Liver (tissue), 8 donors: ENCODE measurements at regions not wholly inside any gene's neighbourhood (a gene's known extent, or its start where the extent isn't known, plus 50 kb on each side); places are given as distances from the start of the nearest gene placed in this dataset.
A peak's percentile ranks its signal among the peaks of the same experiment; 100 is the strongest.

Experiments used
- DNase-seq: peaks from one replicate; pipeline ENCODE4 v3.0.0-alpha.2; 2017; ENCODE audit warnings: low spot score
- H3K27ac ChIP-seq, 2 donors: one replicate each; pipeline ENCODE4 v1.7.0; 2013; ENCODE audit warnings: inconsistent platforms in 2 of 2, low read length in 2 of 2, control low read depth in 1 of 2, low read depth in 1 of 2, mild to moderate bottlenecking in 1 of 2
- H3K27me3 ChIP-seq, 4 donors: one replicate each; pipeline versions ENCODE4 v1.6.1 to v1.7.0; 2013; ENCODE audit warnings: low read length in 3 of 4, inconsistent platforms in 1 of 4, mild to moderate bottlenecking in 1 of 4, moderate library complexity in 1 of 4; ENCODE audit not compliant: control insufficient read depth in 4 of 4, insufficient read depth in 4 of 4
- H3K36me3 ChIP-seq, 4 donors: one replicate each; pipeline versions ENCODE4 v1.6.1 to v1.7.0; 2013; ENCODE audit warnings: low read length in 3 of 4, mild to moderate bottlenecking in 3 of 4, low read depth in 1 of 4, moderate library complexity in 1 of 4; ENCODE audit not compliant: control insufficient read depth in 4 of 4, insufficient read depth in 3 of 4
- H3K4me1 ChIP-seq, 4 donors: one replicate each; pipeline versions ENCODE4 v1.6.1 to v1.7.0; 2013; ENCODE audit warnings: low read length in 3 of 4, mild to moderate bottlenecking in 3 of 4, moderate library complexity in 1 of 4; ENCODE audit not compliant: control insufficient read depth in 4 of 4, insufficient read depth in 4 of 4
- H3K4me3 ChIP-seq, 3 donors: one replicate each; pipeline versions ENCODE4 v1.6.1 to v1.7.0; 2013; ENCODE audit warnings: low read length in 3 of 3, control low read depth in 1 of 3, low read depth in 1 of 3, mild to moderate bottlenecking in 1 of 3
- H3K9ac ChIP-seq, 2 donors: one replicate each; pipeline ENCODE4 v1.7.0; 2013; ENCODE audit warnings: low read length in 2 of 2, mild to moderate bottlenecking in 2 of 2, moderate library complexity in 2 of 2, control low read depth in 1 of 2, low read depth in 1 of 2
- H3K9me3 ChIP-seq, 4 donors: one replicate each; pipeline versions ENCODE4 v1.6.1 to v1.7.0; 2013; ENCODE audit warnings: low read length in 3 of 4; ENCODE audit not compliant: control insufficient read depth in 4 of 4
- ATF3 ChIP-seq: IDR thresholded peaks from 2 replicates; pipeline ENCODE4 v1.6.1; 2016; ENCODE audit warnings: antibody characterized with exemption
- CTCF ChIP-seq: fragments of 150-350 bp; IDR thresholded peaks from 2 replicates; pipeline ENCODE4 v1.5.1; 2017; ENCODE audit warnings: improper control_type of control experiment, low read depth, low read length; ENCODE audit not compliant: missing input control
- FOXA2 ChIP-seq: IDR thresholded peaks from 2 replicates; pipeline ENCODE4 v1.6.1; 2016; ENCODE audit warnings: antibody characterized with exemption
- GABPA ChIP-seq, 2 donors: IDR thresholded peaks in 1 of 2; conservative IDR thresholded peaks in 1 of 2; 2 replicates each; pipeline ENCODE4 v1.6.1; 2016; ENCODE audit warnings: antibody characterized with exemption in 2 of 2, mild to moderate bottlenecking in 1 of 2, moderate library complexity in 1 of 2
- HNF4G ChIP-seq: IDR thresholded peaks from 2 replicates; pipeline ENCODE4 v1.6.1; 2016; ENCODE audit warnings: antibody characterized with exemption
- JUND ChIP-seq, 2 donors: IDR thresholded peaks; 2 replicates each; pipeline ENCODE4 v1.6.1; 2016; ENCODE audit warnings: antibody characterized with exemption in 2 of 2
- MAX ChIP-seq: IDR thresholded peaks from 2 replicates; pipeline ENCODE4 v1.6.1; 2016; ENCODE audit warnings: antibody characterized with exemption
- RAD21 ChIP-seq, 2 donors: IDR thresholded peaks; 2 replicates each; pipeline ENCODE4 v1.6.1; 2016; ENCODE audit warnings: antibody characterized with exemption in 2 of 2, mild to moderate bottlenecking in 2 of 2
- REST ChIP-seq: IDR thresholded peaks from 2 replicates; pipeline ENCODE4 v1.6.1; 2016; ENCODE audit warnings: antibody characterized with exemption, mild to moderate bottlenecking
- RXRA ChIP-seq, 2 donors: IDR thresholded peaks; 2 replicates each; pipeline ENCODE4 v1.6.1; 2017 to 2018; ENCODE audit warnings: antibody characterized with exemption in 2 of 2, mild to moderate bottlenecking in 1 of 2
- TAF1 ChIP-seq: conservative IDR thresholded peaks from 2 replicates; pipeline ENCODE4 v1.6.1; 2016; ENCODE audit warnings: antibody characterized with exemption, mild to moderate bottlenecking
- WGBS: extraction: QIAGEN DNeasy Blood & Tissue Kit; methylation state at CpG from one replicate; pipeline ENCODE4 v1.1.7; 2013; 5-methylcytosine and 5-hydroxymethylcytosine counted together
- donor health status: healthy.
- donor health status: healthy.
- donor health status: healthy.
- donor health status: healthy.
- donor health status: healthy.

GRCh38 chr16:7183768-7184167 is 148.9 kb upstream of the RBFOX1 start (continued):
- no peak for TF ChIP-seq RXRA (IDR thresholded peaks at IDR 0.05)
- TF ChIP-seq CTCF: no peak
- no peak for TF ChIP-seq JUND (IDR thresholded peaks at IDR 0.05)
- TF ChIP-seq RAD21 (IDR thresholded peaks at IDR 0.05): no peak
- TF ChIP-seq HNF4G: no peak

GRCh38 chr16:7182510-7183109 is 150.0 kb upstream of the RBFOX1 start:
- Histone ChIP-seq H3K9ac (no peak overlapping the region), H3K36me3 (no peaks in the 10 kb centered on the region), H3K27ac (no peak overlapping the region), H3K4me3 (no peak overlapping the region), H3K4me1 (no peaks in the 10 kb centered on the region), H3K9me3 (peaks cover 0 to 5% (median 0%) of the 10 kb centered on the region in 4 donors), H3K27me3 (no peaks in the 10 kb centered on the region)
- 49% methylated on average over 3 of the region's 3 CpGs for WGBS
- DNase-seq: no peak
- TF ChIP-seq CTCF (no peak), GABPA (IDR thresholded peaks at IDR 0.05 in 1 of 2, conservative IDR thresholded peaks at IDR 0.05 in 1 of 2) (no peak), MAX (no peak), REST (peak; percentile 97)

- DNase-seq: no peak
- H3K27ac ChIP-seq: no peak overlapping the region
- H3K4me1 ChIP-seq: no peaks in the 10 kb centered on the region
- no peak for TF ChIP-seq CTCF
- no peak for TF ChIP-seq TAF1
- no peak for TF ChIP-seq ATF3
- TF ChIP-seq FOXA2: no peak
- no peaks in the 10 kb centered on the region for H3K36me3 ChIP-seq
- no peak overlapping the region for H3K9ac ChIP-seq
- peaks cover 0 to 5% (median 2%) of the 10 kb centered on the region in 4 donors for H3K9me3 ChIP-seq
- no peak overlapping the region for H3K4me3 ChIP-seq
- H3K27me3 ChIP-seq: no peaks in the 10 kb centered on the region
- WGBS: 64% methylated on average over 2 of the region's 2 CpGs
Observed at GRCh38 chr16:7177875-7178274, 154.8 kb upstream of the RBFOX1 start.
